ENCODE measurements at regions not wholly inside any gene's neighbourhood (a gene's known extent, or its start where the extent isn't known, plus 50 kb on each side); places are given as distances from the start of the nearest gene placed in this dataset.

DNA sequence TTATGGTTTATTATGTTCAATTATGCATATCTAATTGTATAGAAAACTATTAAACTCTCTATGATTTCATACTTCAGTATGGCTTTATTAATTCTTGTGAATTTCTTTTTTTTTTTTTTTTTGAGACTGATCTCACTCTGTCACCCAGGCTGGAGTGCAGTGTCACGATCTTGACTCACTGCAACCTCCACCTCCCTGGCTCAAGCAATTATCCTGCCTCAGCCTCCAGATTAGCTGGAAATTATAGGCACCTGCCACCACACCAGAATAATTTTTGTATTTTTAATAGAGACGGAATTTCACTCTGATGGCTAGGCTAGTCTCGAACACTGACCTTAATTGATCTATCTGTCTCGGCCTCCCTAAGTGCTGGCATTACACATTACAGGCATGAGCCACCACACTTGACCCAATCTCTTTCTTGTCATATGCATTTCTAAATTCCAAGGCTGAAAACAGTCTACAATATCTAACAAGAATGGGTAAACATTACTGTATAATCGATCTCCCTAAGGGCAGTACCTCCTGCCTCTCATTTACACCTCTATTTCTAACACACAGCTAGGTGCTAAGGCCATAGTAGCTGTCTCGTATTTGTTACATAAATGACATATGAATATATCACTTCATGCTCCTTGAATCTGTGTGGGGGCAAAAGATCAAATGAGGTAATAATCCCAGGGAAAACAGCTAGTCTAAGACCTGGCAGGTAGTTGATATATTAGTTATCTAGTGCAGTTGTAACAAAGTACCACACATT lies 258.2 kb upstream of the CDH8 start:
- Histone ChIP-seq H3K4me3 (no peak overlapping the region), H3K27ac (no peak overlapping the region), H3K9me3 (no peaks in the 10 kb centered on the region), H3K36me3 (no peaks in the 10 kb centered on the region), H3K4me1 (no peaks in the 10 kb centered on the region), H3K27me3 (no peaks in the 10 kb centered on the region)
- TF ChIP-seq CTCF (IDR thresholded peaks at IDR 0.05) (no peak), POLR2A (IDR thresholded peaks at IDR 0.05) (no peak)
- DNase-seq: no peak
- intact Hi-C loops (cut with DNase I; ENCODE audit: low total_unique reads): no loop called here

DNA sequence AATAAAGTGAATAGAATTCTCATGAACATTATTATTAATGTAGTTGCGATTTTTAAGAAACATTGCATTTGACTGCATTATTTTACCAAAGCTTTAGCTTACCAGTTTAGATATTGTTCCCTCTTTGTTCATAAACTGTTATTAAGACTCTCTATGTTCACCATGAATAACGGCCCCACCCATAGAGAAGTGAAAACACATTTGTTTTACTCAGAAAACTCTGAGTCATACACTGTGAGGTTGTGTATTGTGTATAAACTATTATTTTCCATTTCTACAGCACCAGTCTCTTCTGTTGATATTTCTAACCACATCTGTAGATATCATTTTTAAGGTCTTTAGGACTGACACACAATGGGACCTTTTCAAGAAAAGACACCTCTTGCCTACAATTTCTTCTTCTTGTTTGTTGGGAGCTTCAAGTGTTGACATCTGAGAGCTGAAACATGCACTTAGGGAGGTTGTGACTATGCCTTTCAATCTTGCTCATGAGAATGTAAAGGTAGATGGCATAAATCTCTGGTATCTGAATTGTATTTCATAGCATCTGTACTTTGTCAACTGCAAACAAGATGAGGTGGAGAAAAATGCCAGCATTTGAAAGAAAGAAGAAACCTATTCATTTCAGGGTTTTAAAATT lies 252.9 kb upstream of the CDH8 start:
- H3K36me3 ChIP-seq: no peaks in the 10 kb centered on the region
- no peak for DNase-seq
- H3K4me1 ChIP-seq: no peaks in the 10 kb centered on the region
- H3K9me3 ChIP-seq: no peaks in the 10 kb centered on the region
- H3K27ac ChIP-seq: no peak overlapping the region
- H3K4me3 ChIP-seq: no peak overlapping the region
- no peak for TF ChIP-seq CTCF (IDR thresholded peaks at IDR 0.05)
- TF ChIP-seq POLR2A (IDR thresholded peaks at IDR 0.05): no peak
- no peaks in the 10 kb centered on the region for H3K27me3 ChIP-seq
- intact Hi-C loops (cut with DNase I; ENCODE audit: low total_unique reads): no loop called here

DNA sequence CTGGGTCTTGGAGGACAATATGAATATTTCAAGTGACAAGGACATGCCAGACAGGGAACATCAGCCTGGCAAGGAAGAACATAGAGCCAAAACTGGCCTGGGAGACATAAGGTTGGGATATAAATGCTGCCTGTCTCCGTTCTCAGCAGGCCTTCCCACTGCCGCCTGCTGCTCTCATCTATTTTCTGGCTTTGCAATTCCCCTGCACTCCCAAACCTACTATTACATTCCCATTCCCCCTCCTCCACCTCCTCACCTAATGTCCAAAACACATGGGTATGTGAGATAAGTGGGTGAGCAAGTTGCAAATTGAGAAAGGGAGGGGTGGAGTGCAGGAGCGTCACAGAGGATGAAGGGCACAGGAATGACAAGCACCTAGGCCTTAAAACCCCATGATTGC lies 244.3 kb upstream of the CDH8 start:
- no peaks in the 10 kb centered on the region for H3K36me3 ChIP-seq
- intact Hi-C loops (cut with DNase I; ENCODE audit: low total_unique reads): no loop called here
- no peaks in the 10 kb centered on the region for H3K9me3 ChIP-seq
- no peaks in the 10 kb centered on the region for H3K27me3 ChIP-seq
- H3K4me1 ChIP-seq: no peaks in the 10 kb centered on the region
- DNase-seq: no peak
- TF ChIP-seq CTCF (IDR thresholded peaks at IDR 0.05) (no peak), POLR2A (IDR thresholded peaks at IDR 0.05) (no peak)
- H3K27ac ChIP-seq: no peak overlapping the region
- no peak overlapping the region for H3K4me3 ChIP-seq

- Histone ChIP-seq H3K4me1 (no peaks in the 10 kb centered on the region), H3K27me3 (no peaks in the 10 kb centered on the region), H3K4me3 (no peak overlapping the region), H3K36me3 (no peaks in the 10 kb centered on the region), H3K9me3 (no peaks in the 10 kb centered on the region), H3K27ac (no peak overlapping the region)
- DNase-seq: no peak
- no peak for TF ChIP-seq POLR2A (IDR thresholded peaks at IDR 0.05)
- TF ChIP-seq CTCF (IDR thresholded peaks at IDR 0.05): no peak
- intact Hi-C loops (cut with DNase I; ENCODE audit: low total_unique reads): no loop called here
These were observed 241.7 kb upstream of the CDH8 start for GRCh38 chr16:62277942-62278341.

GRCh38 chr16:62276637-62277036 lies 240.4 kb upstream of the CDH8 start:
- no peaks in the 10 kb centered on the region for H3K9me3 ChIP-seq
- no peaks in the 10 kb centered on the region for H3K4me1 ChIP-seq
- intact Hi-C loops (cut with DNase I; ENCODE audit: low total_unique reads): no loop called here
- no peaks in the 10 kb centered on the region for H3K27me3 ChIP-seq
- no peak for TF ChIP-seq CTCF (IDR thresholded peaks at IDR 0.05)
- TF ChIP-seq POLR2A (IDR thresholded peaks at IDR 0.05): no peak
- DNase-seq: no peak
- no peak overlapping the region for H3K27ac ChIP-seq
- H3K36me3 ChIP-seq: no peaks in the 10 kb centered on the region
- H3K4me3 ChIP-seq: no peak overlapping the region

Measured in uterus (tissue), 3 donors.